ENCODE measurements at regions not wholly inside any gene's neighbourhood (a gene's known extent, or its start where the extent isn't known, plus 50 kb on each side); places are given as distances from the start of the nearest gene placed in this dataset.

GRCh38 chr6:22696481-22696880 is 127.1 kb downstream of the HDGFL1 start:
- no peak for TF ChIP-seq CTCF (IDR thresholded peaks at IDR 0.05; ENCODE audit: borderline replicate concordance, extremely low read depth, low read length, poor library complexity, severe bottlenecking)
- no peak for TF ChIP-seq EZH2 (IDR thresholded peaks at IDR 0.05; ENCODE audit: borderline replicate concordance, low read depth, low read length, severe bottlenecking)

Measured in DND-41 (cell line).